IPS-20b (cell line): ENCODE measurements at regions not wholly inside any gene's neighbourhood (a gene's known extent, or its start where the extent isn't known, plus 50 kb on each side); places are given as distances from the start of the nearest gene placed in this dataset.
"Not testable (repeated sequence)": the region's sequence is repeated elsewhere in the genome, so short reads cannot be mapped to it uniquely, and the experiment has no call there.

Experiments used
- H3K27ac ChIP-seq: one replicate; pipeline ENCODE4 v1.5.1; 2013; ENCODE audit warnings: low read length
- H3K27me3 ChIP-seq: 2 replicates; pipeline ENCODE4 v1.6.1; 2013; ENCODE audit warnings: mild to moderate bottlenecking, low read length, inconsistent platforms; ENCODE audit not compliant: insufficient read depth
- H3K36me3 ChIP-seq: 2 replicates; pipeline ENCODE4 v1.6.1; 2013; ENCODE audit warnings: low read depth, mild to moderate bottlenecking, inconsistent platforms, low read length, moderate library complexity; ENCODE audit not compliant: insufficient read depth
- H3K4me1 ChIP-seq: 2 replicates; pipeline ENCODE4 v1.6.1; 2013; ENCODE audit warnings: mild to moderate bottlenecking, control low read depth, inconsistent platforms, low read length, moderate library complexity; ENCODE audit not compliant: insufficient read depth
- H3K4me3 ChIP-seq: 2 replicates; pipeline ENCODE4 v1.5.1; 2013; ENCODE audit warnings: mild to moderate bottlenecking, low read length, inconsistent platforms
- H3K9ac ChIP-seq: 2 replicates; pipeline ENCODE4 v1.6.1; 2013; ENCODE audit warnings: low read depth, mild to moderate bottlenecking, inconsistent platforms, low read length, moderate library complexity
- H3K9me3 ChIP-seq: 2 replicates; pipeline ENCODE4 v1.6.1; 2013; ENCODE audit warnings: mild to moderate bottlenecking, low read depth, low read length, inconsistent platforms; ENCODE audit not compliant: insufficient read depth

- H3K4me3 ChIP-seq, H3K27me3 ChIP-seq, H3K27ac ChIP-seq, H3K9ac ChIP-seq, H3K9me3 ChIP-seq, H3K4me1 ChIP-seq, H3K36me3 ChIP-seq: not testable (repeated sequence)
Measured at GRCh38 chr21:15640113-15640512, 89.7 kb upstream of the USP25 start.

DNA sequence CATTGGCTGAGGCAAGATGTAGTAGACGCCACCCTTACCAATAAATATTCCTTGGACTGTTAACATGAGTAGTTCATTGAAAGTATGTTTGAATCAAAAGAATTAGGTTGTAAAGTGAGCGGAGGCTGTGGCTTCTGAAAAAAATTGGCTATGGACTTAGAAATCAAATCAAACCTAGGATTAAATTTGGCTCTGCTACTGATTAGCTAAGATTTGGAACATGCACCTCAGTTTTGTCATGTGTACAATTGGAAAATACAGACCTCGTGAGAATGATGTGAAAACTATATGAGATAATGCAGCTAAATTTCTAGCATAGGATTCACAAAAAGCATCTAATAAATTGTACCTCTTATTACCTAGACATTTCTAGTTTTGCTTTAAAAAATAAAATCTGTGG is 85.3 kb upstream of the USP25 start:
- H3K27me3 ChIP-seq: no peaks in the 10 kb centered on the region
- H3K4me1 ChIP-seq: no peaks in the 10 kb centered on the region
- H3K9me3 ChIP-seq: no peaks in the 10 kb centered on the region
- H3K36me3 ChIP-seq: no peaks in the 10 kb centered on the region
- H3K4me3 ChIP-seq: no peak overlapping the region
- H3K9ac ChIP-seq: no peak overlapping the region
- no peak overlapping the region for H3K27ac ChIP-seq

DNA sequence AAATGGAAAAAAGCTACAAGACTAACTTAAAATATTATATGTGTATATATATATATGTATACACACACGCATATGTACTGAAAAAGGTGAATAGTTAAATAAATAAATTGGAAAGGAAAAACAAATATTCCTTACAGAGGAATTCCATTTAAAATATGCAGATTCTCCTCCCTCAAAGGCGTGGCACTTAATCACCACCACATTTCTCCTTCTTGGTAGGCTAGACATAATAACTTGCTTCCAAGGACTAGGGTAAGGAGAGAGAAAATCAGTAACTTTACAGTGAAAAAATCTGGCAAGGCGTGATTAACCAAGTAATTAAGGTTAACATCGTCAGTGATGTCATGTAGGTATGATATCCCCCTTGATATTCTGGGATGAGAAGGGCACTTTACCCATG is 84.0 kb upstream of the USP25 start:
- Histone ChIP-seq H3K27me3 (no peaks in the 10 kb centered on the region), H3K9me3 (no peaks in the 10 kb centered on the region), H3K4me3 (no peak overlapping the region), H3K4me1 (no peaks in the 10 kb centered on the region), H3K27ac (no peak overlapping the region), H3K36me3 (no peaks in the 10 kb centered on the region), H3K9ac (no peak overlapping the region)

DNA sequence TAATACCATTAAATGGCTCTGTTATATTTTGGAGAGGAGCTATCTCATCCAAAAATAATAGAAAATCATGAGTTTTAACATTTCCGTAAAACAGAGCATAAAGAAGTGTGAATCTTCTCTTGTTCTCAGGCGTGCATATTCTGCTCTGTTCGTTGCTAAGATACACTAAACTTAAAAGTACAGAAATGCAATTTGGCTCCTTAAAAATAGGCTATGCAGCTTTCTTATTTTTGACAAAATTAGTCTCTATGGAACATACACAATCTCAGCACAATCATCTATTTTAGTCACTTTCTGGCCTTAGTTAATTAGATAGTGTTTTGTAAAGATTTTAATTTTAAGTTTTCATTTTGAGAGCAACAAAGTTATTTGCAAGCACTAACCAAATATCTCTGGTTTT is 79.0 kb upstream of the USP25 start:
- Histone ChIP-seq H3K4me1 (no peaks in the 10 kb centered on the region), H3K9me3 (no peaks in the 10 kb centered on the region), H3K36me3 (no peaks in the 10 kb centered on the region), H3K4me3 (no peak overlapping the region), H3K27me3 (no peaks in the 10 kb centered on the region), H3K9ac (no peak overlapping the region), H3K27ac (no peak overlapping the region)

GRCh38 chr21:15651172-15651571 is 78.6 kb upstream of the USP25 start:
- H3K9me3 ChIP-seq: no peaks in the 10 kb centered on the region
- H3K27ac ChIP-seq: no peak overlapping the region
- H3K4me3 ChIP-seq: no peak overlapping the region
- H3K27me3 ChIP-seq: no peaks in the 10 kb centered on the region
- H3K9ac ChIP-seq: no peak overlapping the region
- no peaks in the 10 kb centered on the region for H3K36me3 ChIP-seq
- H3K4me1 ChIP-seq: no peaks in the 10 kb centered on the region

DNA sequence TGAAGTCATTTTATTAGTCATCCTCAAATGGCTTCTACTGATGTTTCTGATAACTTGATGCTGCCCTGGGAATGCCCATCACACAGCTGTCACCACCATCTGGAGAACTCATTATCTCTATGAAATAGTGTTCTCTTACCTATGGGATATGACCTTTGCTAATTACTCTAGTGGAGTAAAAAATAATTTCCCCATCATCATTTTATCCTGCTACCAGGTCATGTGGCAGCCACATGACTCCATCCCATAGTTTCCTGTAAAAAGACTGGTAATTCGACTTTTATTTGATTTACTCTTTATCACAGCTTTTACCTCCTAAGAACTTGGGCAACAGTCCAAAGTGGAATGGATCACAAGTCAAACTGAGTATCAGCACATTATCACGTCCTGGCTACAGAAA is 76.1 kb upstream of the USP25 start:
- no peaks in the 10 kb centered on the region for H3K9me3 ChIP-seq
- no peaks in the 10 kb centered on the region for H3K36me3 ChIP-seq
- H3K4me3 ChIP-seq: no peak overlapping the region
- H3K27ac ChIP-seq: no peak overlapping the region
- H3K4me1 ChIP-seq: no peaks in the 10 kb centered on the region
- no peaks in the 10 kb centered on the region for H3K27me3 ChIP-seq
- H3K9ac ChIP-seq: no peak overlapping the region

- Histone ChIP-seq H3K4me3 (no peak overlapping the region), H3K4me1 (no peaks in the 10 kb centered on the region), H3K9me3 (no peaks in the 10 kb centered on the region), H3K27me3 (no peaks in the 10 kb centered on the region), H3K9ac (no peak overlapping the region), H3K36me3 (no peaks in the 10 kb centered on the region), H3K27ac (no peak overlapping the region)
Measured at GRCh38 chr21:15654171-15654570, 75.6 kb upstream of the USP25 start.

DNA sequence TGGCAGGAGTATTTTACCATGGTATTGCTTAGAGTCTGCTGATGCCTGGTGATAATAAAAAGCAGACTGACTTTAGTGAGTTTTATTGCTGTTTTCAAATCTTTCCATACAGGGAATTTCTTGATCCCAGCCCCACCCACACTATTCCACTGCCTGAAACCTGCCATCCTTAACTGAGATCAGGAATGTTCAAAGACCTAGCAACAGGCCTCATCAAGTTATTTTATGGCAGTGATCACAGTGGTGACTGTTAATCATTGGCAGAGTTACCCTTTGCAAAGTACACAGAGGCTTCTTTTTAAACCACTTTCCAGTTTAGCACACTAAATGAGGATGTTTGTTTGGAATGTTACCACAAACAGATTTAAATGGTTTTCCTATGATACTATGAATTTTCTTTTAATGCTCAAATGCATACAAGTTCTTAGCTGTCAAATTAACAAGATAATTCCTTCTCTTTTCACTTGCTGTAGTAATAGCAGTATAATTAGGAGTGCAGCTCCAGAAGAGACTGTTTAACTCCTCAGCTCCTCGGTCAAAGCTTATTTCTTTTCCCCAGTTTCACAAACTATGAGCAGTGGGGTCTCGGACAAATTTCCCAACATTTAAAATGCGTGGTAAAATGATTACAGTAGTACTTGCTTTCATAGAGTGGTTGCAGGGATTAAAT is 69.9 kb upstream of the USP25 start:
- Histone ChIP-seq H3K4me3 (no peak overlapping the region), H3K27ac (no peak overlapping the region), H3K4me1 (no peaks in the 10 kb centered on the region), H3K27me3 (no peaks in the 10 kb centered on the region), H3K9ac (no peak overlapping the region), H3K9me3 (no peaks in the 10 kb centered on the region), H3K36me3 (no peaks in the 10 kb centered on the region)

DNA sequence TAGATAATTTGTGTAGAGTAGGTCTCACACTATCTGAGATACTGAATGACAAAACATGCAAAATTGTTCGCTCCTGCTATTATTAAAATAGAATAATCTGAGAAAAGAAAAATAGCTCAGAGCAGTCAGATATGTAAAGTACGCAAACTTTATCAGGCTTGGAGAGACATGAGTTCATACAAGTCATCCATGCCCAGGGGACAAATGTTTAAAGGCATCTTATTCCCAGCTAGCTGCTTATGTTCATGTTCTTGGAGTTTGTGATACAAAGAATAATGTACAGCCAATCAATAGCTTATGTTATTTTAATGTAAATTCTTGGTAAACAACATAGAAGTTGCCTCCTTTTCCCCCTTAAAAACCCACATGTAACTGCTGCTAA is 69.4 kb upstream of the USP25 start:
- H3K27ac ChIP-seq: no peak overlapping the region

DNA sequence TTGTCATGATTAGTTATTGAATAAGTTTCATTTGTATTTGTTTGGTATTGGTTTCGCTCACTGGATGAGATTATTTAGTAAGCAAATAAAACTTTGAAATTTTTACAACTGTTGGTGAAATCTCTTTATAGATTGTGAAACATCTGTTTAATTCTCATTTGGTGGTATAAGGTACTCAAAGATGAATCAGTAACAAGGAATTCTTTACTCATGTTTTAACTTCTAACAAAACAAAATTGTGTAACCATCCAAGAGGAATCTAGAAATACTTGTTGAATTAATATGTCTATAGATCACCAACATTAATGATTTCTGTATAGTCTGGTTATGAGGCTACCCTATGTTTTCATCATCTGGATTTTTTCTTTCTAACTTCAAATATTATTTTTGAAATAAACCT is 62.8 kb upstream of the USP25 start:
- Histone ChIP-seq H3K36me3 (no peaks in the 10 kb centered on the region), H3K9me3 (no peaks in the 10 kb centered on the region), H3K4me1 (no peaks in the 10 kb centered on the region), H3K27ac (no peak overlapping the region), H3K9ac (no peak overlapping the region), H3K4me3 (no peak overlapping the region), H3K27me3 (no peaks in the 10 kb centered on the region)

More for the DNA sequence above, 69.4 kb upstream of the USP25 start:
- H3K4me3 ChIP-seq: no peak overlapping the region
- no peak overlapping the region for H3K9ac ChIP-seq
- no peaks in the 10 kb centered on the region for H3K36me3 ChIP-seq
- H3K27me3 ChIP-seq: no peaks in the 10 kb centered on the region
- no peaks in the 10 kb centered on the region for H3K4me1 ChIP-seq
- no peaks in the 10 kb centered on the region for H3K9me3 ChIP-seq

DNA sequence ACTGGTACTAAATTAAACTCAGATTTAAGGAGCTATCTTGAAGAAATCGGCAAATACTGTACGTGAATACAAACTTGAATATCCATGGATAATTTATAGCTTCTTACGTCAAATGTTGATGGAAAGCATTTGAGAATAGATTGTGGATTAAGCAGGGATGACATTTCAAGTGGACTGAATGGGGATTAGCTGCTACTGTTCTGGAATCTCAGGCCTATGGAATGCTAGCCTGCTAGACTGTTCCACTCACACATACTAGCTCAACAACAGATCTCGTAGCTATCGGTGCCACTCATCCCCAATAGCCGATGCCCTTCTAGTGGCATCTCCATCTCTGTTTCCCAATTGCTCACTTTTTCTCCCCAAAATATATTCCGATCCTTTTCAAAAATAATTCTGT is 62.0 kb upstream of the USP25 start:
- H3K4me3 ChIP-seq: no peak overlapping the region
- no peak overlapping the region for H3K27ac ChIP-seq
- H3K4me1 ChIP-seq: no peaks in the 10 kb centered on the region
- no peaks in the 10 kb centered on the region for H3K36me3 ChIP-seq
- H3K9ac ChIP-seq: no peak overlapping the region
- no peaks in the 10 kb centered on the region for H3K9me3 ChIP-seq
- H3K27me3 ChIP-seq: no peaks in the 10 kb centered on the region

GRCh38 chr21:15669247-15669646 is 60.5 kb upstream of the USP25 start:
- no peaks in the 10 kb centered on the region for H3K9me3 ChIP-seq
- no peaks in the 10 kb centered on the region for H3K36me3 ChIP-seq
- no peak overlapping the region for H3K4me3 ChIP-seq
- H3K27ac ChIP-seq: no peak overlapping the region
- no peaks in the 10 kb centered on the region for H3K4me1 ChIP-seq
- H3K27me3 ChIP-seq: no peaks in the 10 kb centered on the region
- H3K9ac ChIP-seq: no peak overlapping the region

DNA sequence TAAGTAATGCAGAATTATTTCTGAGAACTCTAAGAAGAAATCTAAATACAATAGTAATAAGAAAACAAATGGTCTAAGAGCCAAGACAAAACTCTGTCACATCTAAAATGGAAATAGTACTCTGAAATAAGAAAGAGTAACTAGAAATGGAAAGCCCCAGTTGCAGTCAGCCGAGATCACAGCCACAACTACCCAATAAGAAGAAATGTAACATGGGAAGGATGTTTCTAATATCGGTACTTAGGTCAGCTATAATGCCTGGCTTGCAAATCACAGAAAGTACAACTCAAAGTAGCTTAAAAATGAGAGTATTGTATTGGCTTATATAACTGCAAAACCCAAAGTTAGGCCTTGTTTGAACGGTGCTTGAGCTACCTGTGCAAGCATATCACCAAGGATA is 58.6 kb upstream of the USP25 start:
- H3K27me3 ChIP-seq: no peaks in the 10 kb centered on the region
- no peak overlapping the region for H3K9ac ChIP-seq
- H3K27ac ChIP-seq: no peak overlapping the region
- no peak overlapping the region for H3K4me3 ChIP-seq
- H3K9me3 ChIP-seq: no peaks in the 10 kb centered on the region
- no peaks in the 10 kb centered on the region for H3K36me3 ChIP-seq
- H3K4me1 ChIP-seq: no peaks in the 10 kb centered on the region
